HL-60 (cell line): ENCODE measurements at regions not wholly inside any gene's neighbourhood (a gene's known extent, or its start where the extent isn't known, plus 50 kb on each side); places are given as distances from the start of the nearest gene placed in this dataset.

Source experiments
- DNase-seq, 2 experiments: peaks; one replicate each; pipeline ENCODE4 v3.0.0-alpha.2; 2010 to 2020; ENCODE audit warnings: low read depth in 1 of 2, low spot score in 1 of 2
- H3K27ac ChIP-seq: fragments of 250-450 bp; sonication (Bioruptor Pico); replicated peaks from 2 replicates; pipeline ENCODE4 v1.5.1; 2020; ENCODE audit warnings: mild to moderate bottlenecking, moderate library complexity
- H3K27me3 ChIP-seq: fragments of 250-450 bp; sonication (Bioruptor Pico); 2 replicates; pipeline ENCODE4 v1.5.1; 2021; ENCODE audit warnings: mild to moderate bottlenecking, moderate library complexity; ENCODE audit not compliant: insufficient read depth, poor library complexity, severe bottlenecking
- H3K4me3 ChIP-seq: replicated peaks from 2 replicates; pipeline ENCODE4 v1.5.1; 2011; ENCODE audit warnings: mild to moderate bottlenecking, control low read depth, low read length; ENCODE audit not compliant: insufficient read depth
- GABPA ChIP-seq: IDR thresholded peaks from 2 replicates; pipeline ENCODE4 v1.6.1; 2012; ENCODE audit warnings: low read depth
- POLR2AphosphoS5 ChIP-seq: IDR thresholded peaks from 2 replicates; pipeline ENCODE4 v1.6.1; 2012; ENCODE audit warnings: low read depth
- REST ChIP-seq: IDR thresholded peaks from 2 replicates; pipeline ENCODE4 v1.6.1; 2012; ENCODE audit warnings: low read depth; ENCODE audit not compliant: insufficient replicate concordance
- SPI1 ChIP-seq: IDR thresholded peaks from 2 replicates; pipeline ENCODE4 v1.6.1; 2012; ENCODE audit warnings: low read depth, mild to moderate bottlenecking, borderline replicate concordance
- TF ChIP-seq, protein P1 (sequence below): IDR thresholded peaks from one replicate; pipeline ENCODE4 v1.5.1; 2011; ENCODE audit warnings: low read length, control low read depth, inconsistent platforms; ENCODE audit not compliant: insufficient read depth

DNA sequence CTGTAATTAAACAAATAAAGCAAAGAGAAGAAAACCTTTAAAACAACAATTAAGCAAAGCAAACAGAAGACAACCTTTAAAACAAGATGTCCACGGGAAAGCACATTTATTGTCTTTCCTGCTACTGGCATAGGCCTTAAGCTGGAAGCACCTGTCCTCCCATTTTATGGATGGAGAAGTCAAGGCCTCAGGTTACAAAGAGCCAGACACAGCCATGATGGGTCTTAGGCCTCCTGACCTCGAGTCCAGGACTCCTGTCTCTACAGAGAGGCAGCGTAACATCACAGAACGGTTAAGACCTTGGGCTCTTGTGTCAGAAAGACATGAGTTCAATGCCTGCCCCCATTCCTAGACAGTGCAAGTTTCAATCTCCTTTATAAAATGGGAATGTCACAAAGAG lies 54.7 kb upstream of the INSYN1 start:
- DNase-seq: no peak
- H3K27ac ChIP-seq: no peak overlapping the region
- no peaks in the 10 kb centered on the region for H3K27me3 ChIP-seq
- no peak overlapping the region for H3K4me3 ChIP-seq
- TF ChIP-seq, protein P1, sequence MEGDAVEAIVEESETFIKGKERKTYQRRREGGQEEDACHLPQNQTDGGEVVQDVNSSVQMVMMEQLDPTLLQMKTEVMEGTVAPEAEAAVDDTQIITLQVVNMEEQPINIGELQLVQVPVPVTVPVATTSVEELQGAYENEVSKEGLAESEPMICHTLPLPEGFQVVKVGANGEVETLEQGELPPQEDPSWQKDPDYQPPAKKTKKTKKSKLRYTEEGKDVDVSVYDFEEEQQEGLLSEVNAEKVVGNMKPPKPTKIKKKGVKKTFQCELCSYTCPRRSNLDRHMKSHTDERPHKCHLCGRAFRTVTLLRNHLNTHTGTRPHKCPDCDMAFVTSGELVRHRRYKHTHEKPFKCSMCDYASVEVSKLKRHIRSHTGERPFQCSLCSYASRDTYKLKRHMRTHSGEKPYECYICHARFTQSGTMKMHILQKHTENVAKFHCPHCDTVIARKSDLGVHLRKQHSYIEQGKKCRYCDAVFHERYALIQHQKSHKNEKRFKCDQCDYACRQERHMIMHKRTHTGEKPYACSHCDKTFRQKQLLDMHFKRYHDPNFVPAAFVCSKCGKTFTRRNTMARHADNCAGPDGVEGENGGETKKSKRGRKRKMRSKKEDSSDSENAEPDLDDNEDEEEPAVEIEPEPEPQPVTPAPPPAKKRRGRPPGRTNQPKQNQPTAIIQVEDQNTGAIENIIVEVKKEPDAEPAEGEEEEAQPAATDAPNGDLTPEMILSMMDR: no peak
- no peak for TF ChIP-seq REST
- no peak for TF ChIP-seq POLR2AphosphoS5
- TF ChIP-seq GABPA: no peak
- no peak for TF ChIP-seq SPI1

DNA sequence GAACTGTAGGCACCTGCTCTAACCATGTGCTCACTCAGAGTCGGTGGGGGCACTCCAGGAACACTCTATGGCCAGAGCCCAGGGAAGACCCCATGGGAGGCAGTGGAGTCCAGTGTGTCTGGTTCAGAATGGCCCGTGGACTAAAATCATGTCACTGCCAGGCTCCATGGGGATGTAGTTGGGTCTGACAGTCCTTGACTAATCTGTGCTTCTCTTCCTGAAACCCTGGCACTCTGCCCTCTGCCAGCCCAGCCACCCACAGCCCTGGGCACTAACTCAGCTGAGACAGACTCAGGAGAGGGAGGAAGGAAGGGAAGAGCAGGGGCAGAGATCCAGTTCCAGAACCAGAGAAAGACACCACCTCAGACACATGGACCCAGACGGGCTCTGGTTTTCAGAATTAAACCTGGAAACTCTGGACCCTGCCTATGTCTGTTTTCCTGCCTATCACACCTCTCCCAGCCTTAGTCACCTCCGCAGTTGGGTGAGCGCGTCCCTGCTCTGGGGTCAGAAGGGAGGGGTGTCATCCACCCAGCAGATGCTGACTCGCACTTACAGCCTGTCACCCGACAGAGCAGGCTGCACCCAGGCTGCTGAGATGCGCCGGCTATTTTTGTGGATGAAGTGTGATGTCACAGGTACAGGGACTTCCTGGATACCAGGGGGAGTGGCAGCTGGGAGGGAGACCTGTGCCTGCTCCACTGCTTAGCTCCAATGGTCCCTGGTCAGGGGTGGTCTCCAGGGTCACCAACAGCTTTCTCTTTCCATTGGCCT lies 56.8 kb upstream of the INSYN1 start:
- Histone ChIP-seq H3K4me3 (no peak overlapping the region), H3K27me3 (no peaks in the 10 kb centered on the region), H3K27ac (no peak overlapping the region)
- no peak for TF ChIP-seq REST
- TF ChIP-seq GABPA: no peak
- TF ChIP-seq SPI1: no peak
- DNase-seq: no peak

- H3K27ac ChIP-seq: no peak overlapping the region
- H3K4me3 ChIP-seq: no peak overlapping the region
- no peaks in the 10 kb centered on the region for H3K27me3 ChIP-seq
- TF ChIP-seq REST (no peak), SPI1 (no peak), POLR2AphosphoS5 (no peak), GABPA (no peak)
- TF ChIP-seq, protein P1: no peak
- DNase-seq: no peak
Measured at GRCh38 chr15:73812806-73813465, 59.8 kb upstream of the INSYN1 start.
